ENCODE measurements at regions not wholly inside any gene's neighbourhood (a gene's known extent, or its start where the extent isn't known, plus 50 kb on each side); places are given as distances from the start of the nearest gene placed in this dataset.

DNA sequence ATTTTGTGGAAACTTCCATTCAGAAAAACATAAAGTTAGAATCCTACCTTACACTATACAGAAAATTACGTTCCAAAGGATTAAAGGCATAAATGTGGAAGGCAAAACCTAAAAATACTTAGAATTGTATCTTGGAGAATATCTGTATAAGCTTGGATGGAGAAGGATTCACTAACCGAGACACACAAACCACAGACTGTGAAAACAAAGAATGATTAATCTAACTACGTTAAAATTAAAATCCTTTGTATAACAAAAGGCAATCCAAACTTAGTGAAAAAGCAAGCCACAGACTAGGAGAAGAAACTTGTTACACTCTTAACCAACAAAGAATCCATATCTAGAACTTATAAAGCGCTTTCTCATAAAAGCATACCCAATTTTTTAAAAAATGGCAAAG lies 678.8 kb downstream of the INHBA start:
- TF ChIP-seq, protein P1, sequence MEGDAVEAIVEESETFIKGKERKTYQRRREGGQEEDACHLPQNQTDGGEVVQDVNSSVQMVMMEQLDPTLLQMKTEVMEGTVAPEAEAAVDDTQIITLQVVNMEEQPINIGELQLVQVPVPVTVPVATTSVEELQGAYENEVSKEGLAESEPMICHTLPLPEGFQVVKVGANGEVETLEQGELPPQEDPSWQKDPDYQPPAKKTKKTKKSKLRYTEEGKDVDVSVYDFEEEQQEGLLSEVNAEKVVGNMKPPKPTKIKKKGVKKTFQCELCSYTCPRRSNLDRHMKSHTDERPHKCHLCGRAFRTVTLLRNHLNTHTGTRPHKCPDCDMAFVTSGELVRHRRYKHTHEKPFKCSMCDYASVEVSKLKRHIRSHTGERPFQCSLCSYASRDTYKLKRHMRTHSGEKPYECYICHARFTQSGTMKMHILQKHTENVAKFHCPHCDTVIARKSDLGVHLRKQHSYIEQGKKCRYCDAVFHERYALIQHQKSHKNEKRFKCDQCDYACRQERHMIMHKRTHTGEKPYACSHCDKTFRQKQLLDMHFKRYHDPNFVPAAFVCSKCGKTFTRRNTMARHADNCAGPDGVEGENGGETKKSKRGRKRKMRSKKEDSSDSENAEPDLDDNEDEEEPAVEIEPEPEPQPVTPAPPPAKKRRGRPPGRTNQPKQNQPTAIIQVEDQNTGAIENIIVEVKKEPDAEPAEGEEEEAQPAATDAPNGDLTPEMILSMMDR (IDR thresholded peaks at IDR 0.05; ENCODE audit: insufficient read depth, low read length) = no peak
- H3K4me3 ChIP-seq (ENCODE audit: low read depth, low read length) = no peak overlapping the region
- no peak for DNase-seq (ENCODE audit: low read depth)

DNA sequence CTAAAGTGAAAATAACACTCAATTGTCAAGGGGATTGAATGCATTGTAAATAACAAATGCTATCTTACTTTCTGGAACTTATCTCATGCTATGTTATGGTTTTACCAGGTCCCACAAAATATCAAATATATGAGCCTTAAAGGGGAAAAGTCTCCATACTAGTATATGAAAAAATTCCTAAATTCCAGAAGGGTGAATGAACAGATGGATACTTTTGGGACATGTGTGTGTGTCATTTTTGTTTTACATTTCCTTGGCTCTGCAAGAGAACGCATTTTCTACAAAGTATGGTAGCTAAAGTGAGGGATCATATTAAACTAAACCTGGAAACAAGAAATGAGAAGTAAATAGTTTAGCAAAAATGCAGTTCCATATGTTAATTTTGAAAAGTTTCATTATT lies 682.8 kb downstream of the INHBA start:
- TF ChIP-seq, protein P1 (IDR thresholded peaks at IDR 0.05; ENCODE audit: insufficient read depth, low read length) = no peak
- H3K4me3 ChIP-seq (ENCODE audit: low read depth, low read length) = no peak overlapping the region
- no peak for DNase-seq (ENCODE audit: low read depth)

DNA sequence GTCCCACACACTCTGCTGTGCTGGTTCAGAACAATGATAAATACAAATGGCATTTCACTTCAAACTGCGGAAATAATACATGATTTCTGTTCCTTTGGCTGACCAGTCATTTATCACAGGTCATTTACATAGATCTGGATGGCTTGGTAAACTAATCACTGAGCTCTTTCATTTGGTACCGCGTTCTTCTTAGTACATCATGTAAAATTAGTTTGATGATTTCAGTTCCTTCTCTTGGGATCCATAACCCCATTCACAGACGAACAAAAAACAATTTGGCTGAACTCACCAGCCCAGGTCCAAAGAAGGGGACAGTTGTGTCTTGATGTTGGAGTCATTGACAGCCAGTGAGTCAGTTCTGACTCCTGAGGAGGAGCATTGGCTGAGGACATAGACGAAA lies 689.8 kb downstream of the INHBA start:
- H3K4me3 ChIP-seq (ENCODE audit: low read depth, low read length) = no peak overlapping the region
- TF ChIP-seq, protein P1 (IDR thresholded peaks at IDR 0.05; ENCODE audit: insufficient read depth, low read length) = no peak
- DNase-seq (ENCODE audit: low read depth) = no peak

DNA sequence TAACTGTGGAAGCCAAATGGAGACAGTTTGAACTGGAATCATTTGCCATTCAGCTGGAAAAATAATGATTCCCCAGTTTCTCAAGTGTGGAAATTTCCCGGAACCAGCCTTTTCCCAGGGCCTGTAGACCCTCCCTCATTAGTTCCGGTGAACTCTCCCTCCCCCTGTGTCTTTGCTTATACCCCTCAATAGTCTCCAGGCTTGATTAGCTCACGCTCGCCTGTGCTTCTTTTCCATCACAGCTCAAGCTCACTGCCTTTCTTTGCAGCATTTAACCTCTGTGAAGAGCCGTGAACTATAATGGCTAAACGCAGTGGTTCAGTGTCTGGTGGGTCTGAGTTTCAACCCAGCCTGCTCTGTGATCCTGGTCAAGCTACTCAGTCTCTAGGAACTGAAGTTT lies 690.8 kb downstream of the INHBA start:
- DNase-seq (ENCODE audit: low read depth) = no peak
- H3K4me3 ChIP-seq (ENCODE audit: low read depth, low read length) = no peak overlapping the region
- TF ChIP-seq, protein P1 (IDR thresholded peaks at IDR 0.05; ENCODE audit: insufficient read depth, low read length) = no peak

DNA sequence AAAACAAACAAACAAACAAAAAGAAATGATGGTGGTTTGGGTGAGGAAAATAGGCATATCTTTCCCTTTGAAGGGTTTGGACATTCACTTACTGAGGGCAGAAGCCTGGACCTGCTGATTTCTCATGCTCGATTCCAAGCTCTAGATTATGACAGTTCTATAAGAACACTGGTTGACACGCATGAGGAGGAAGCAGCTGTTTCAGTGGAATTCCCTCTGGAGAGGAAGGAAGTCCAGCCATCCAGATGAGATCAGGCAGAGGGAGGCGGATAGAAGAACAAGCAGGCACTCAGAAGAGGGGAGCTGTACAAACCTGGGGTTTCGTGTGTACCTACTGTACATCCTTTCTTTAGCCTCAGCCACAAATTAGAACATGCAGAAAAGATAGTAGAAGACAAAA lies 691.9 kb downstream of the INHBA start:
- no peak overlapping the region for H3K4me3 ChIP-seq (ENCODE audit: low read depth, low read length)
- TF ChIP-seq, protein P1 (IDR thresholded peaks at IDR 0.05; ENCODE audit: insufficient read depth, low read length) = no peak
- DNase-seq (ENCODE audit: low read depth) = peak; percentile 49

DNA sequence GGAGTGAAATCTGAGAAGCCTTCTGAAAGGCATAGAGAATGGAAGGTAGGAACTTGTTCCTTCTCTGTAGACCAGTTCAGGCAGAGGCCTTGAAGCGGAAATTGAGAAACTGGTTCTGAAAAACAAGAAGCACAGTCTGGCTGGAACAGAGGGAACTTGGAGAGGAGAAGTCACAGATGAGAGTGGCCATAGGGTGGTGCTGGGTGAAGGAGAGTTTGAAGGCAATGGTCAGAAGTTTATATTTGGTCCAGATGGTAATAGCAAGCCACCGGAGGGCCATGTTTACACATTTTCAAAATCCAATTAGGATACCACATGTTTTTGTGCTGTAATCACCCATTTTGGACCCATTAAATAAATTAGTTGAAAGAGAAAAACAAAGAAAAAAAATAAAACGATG lies 692.5 kb downstream of the INHBA start:
- H3K4me3 ChIP-seq (ENCODE audit: low read depth, low read length) = no peak overlapping the region
- TF ChIP-seq, protein P1 (IDR thresholded peaks at IDR 0.05; ENCODE audit: insufficient read depth, low read length) = peak; percentile 20
- peak; percentile 49 for DNase-seq (ENCODE audit: low read depth)

DNA sequence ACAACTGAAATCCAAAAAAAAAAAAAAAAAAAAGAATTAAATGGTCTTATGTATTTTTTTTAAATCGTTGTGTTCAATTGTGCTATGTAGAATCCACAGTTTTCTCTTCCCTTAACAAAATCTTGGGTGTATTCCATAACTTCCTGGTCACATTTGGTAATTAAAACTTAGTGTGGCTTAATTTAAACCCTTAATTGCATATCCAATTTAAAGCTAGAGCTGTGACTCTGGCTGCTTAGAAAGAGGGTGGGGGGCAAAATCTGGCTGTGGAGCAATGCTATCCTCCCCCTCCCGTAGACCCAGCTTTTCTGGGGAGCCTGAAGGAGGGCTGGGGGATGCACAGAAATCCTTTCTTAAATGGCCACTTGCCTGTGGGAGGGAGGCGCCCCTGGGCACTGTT lies 695.1 kb downstream of the INHBA start:
- no peak for DNase-seq (ENCODE audit: low read depth)
- H3K4me3 ChIP-seq (ENCODE audit: low read depth, low read length) = no peak overlapping the region
- TF ChIP-seq, protein P1 (IDR thresholded peaks at IDR 0.05; ENCODE audit: insufficient read depth, low read length) = no peak

Measured in fibroblast of the aortic adventitia (primary cell).